NCI-H2227 (cell line): ENCODE measurements at regions not wholly inside any gene's neighbourhood (a gene's known extent, or its start where the extent isn't known, plus 50 kb on each side); places are given as distances from the start of the nearest gene placed in this dataset.
"Not testable (repeated sequence)": the region's sequence is repeated elsewhere in the genome, so short reads cannot be mapped to it uniquely, and the experiment has no call there.

ENCODE experiments used
- DNase-seq: peaks from one replicate; lab custom pipeline; 2025; ENCODE audit not compliant: unreplicated experiment; lab: John Stamatoyannopoulos, UW

DNA sequence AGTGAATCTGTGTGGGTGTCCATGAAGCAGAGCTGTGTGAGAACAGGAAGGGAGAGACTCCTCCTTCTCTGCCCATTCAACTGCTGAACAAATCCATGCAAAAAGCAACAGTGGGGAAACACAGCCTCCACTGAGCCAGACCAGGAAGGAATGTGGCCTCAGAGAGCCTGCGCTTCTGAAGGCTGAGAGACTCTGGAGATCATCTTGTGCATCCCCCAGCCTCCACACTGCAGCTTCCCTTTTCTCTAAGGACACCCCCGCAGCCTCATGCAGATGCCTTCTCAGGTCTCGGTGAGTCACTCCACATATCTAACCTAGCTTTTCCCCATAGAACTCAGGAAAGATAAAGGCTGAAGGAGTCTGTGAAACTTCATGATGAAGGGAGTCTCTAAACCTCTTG, 402.9 kb downstream of the TNS1 start:
- no peak for DNase-seq

DNA sequence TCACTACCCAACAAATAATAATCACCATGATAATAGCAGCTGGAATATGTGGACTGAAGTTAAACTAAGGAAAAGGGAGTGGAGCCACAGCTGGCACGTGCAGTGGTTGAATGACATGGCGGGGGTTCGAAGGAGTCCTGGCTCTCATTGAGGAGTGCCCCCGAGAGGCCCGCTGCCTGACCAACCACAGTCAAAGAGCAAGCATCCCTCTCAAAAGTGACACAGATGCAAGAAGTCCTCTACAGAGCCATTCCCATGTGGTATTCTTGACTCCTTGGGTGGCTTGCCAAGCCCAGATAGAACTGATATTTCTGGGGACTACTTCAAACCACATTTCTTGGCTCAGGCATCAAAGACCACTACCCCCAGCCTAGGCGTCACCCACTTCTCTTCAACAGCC, 405.1 kb downstream of the TNS1 start:
- no peak for DNase-seq

DNA sequence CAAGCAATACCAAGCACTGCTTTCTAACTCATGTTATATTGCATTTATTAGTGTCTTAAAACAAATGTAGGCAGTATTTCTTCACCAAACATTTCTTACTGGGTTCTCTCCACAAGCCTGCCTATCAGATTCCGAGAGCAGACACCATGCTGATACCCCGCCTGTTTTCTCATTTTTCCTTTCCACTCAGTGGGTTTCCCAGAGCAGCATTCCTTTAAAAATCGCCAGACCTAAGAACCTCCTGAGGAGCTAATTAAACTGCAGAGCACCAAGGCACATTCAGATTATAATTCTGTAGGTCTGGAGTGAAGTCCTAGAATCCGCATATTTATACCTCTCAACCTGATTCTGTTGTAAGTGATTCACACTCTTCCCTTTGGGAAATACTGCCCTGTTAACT, 405.6 kb downstream of the TNS1 start:
- no peak for DNase-seq

DNA sequence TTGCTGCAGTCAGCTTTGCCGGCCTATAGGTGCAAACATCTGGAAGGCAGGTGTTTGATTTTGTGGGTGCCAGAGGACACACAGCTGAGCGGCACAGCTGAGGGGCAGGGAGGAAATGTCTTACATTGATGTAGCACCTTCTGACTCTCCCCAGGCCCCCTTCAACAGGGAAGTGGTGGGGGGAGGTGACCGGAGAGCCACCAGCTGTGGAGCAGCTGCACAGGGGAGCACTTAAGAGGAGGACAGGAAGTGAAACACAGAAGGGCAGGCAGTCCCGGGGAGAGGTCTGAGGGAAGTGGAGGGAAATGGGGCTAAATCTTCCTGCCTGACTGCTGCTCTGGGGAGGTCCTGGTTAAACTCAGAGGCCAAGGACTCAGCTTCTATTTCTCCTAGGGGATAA, 409.1 kb downstream of the TNS1 start:
- no peak for DNase-seq

DNA sequence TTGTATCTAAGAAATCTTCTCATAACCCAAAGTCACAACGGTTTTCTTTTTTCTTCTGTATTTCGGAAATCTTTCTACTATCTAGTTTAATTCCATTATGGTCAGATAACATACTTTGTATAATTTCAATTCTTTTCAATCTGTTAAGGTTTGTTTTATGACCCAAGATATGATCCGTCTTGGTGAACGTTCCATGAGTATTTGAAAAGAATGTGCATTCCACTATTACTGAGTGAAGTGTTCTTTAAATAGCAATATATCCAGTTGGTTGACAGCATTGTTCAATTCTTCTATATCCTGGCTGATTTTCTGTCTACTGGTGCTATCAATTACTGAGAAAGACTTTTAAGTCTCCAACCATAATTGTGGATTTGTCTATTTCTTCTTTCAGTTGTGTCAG, 414.5 kb downstream of the TNS1 start:
- DNase-seq, result no peak

DNA sequence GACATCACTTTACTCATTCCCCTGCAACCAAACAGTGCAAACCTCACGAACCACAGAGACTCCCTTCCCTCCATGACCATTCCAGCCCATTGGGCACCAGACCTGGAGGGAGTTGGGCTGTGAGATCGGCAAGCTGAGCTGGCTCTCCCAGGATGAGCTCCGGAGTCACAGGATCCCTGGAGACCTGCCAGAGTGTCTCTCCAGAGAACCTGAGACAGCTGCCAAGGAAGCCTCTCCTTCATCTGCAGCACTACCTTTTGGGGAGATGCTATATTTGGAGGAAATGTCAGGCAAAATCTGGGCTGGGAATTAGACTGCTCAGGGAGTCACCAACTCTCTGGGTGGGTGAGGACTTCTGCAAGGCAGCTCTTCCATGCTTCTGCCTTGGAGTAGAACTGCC, 417.4 kb downstream of the TNS1 start:
- no peak for DNase-seq

DNA sequence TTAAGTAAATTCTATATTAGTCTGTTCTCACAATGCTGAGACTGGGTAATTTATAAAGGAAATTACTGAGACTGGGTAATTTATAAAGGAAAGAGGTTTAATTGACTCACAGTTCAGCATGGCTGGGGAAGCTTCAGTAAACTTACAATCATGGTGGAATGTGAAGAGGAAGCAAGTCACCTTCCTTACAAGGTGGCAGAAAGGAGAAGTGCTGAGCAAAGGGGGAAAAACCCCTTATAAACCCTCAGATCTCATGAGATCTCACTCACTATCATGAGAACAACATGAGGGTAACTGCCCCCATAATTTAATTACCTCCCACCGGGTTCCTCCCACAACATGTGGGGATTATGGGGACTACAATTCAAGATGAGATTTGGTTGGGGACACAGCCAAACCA, 422.4 kb downstream of the TNS1 start:
- DNase-seq, result not testable (repeated sequence)

DNA sequence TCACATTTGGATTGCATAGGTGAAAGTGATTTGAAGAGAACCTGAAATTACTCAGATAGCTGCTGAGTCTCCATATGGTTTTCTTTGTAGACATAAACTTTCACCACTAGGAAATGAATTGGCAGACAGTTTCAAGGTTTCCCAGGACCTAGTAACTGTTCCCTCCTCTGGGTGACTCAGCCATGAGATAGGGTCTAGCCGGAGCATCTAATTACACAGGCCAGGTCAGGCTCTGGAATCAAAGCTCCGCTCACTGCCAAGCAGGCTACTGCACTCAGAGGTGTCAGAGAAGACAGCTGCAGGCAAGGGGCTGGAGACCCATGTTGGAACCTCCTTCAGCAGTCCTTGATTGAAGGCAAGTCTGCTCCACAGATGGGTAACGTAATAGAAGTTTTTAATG, 429.2 kb downstream of the TNS1 start:
- no peak for DNase-seq

DNA sequence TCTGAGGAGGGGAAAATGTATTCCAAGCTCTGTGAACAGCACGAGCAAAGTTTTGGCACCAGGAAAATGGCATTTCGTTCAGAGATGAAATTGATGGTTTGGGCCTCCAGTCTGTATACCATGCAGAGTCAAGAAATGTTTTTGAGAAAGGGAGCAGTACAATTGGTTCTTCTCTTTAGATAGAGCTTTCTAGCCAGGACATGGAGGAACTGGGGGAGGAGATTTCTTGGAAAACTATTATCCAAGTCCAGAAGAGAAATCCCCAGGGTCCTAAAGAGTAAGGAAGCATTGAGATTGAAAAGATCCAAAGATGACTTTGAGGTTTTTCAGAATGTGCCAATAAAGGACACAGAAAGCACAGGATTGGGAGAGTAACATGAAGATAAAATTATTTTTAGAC, 432.4 kb downstream of the TNS1 start:
- DNase-seq, result no peak

DNA sequence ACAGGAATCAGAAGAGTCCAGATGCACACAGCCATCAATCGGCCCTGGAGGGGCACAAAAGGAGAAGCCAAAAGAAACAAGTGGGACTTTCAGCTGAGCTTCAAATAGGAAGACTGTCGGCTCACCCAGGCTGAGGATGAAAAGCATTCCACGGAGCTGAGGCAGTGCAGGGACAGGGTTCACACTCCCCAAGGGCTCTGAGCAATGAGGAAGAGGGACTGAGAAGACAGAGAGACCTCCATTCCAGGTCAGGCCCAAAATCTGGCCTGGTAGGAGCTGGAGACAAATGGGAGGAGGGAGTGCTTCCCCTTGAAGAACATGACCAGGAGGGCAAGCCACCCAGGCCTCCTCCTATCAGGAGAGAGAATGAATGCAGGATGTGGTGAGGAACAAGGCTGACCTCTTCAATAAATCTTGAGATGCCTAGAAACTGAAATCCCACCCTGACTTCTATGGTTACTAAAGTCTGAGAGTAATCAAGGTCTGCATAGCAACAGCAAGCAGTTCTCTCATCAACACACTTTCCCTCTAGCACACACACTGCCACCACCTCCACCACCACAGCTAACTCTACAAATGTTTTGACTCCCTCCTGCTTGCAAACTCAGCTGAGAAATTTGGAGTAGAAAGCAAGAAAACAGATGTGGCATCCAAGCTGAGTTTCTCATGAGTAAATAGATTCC, 434.4 kb downstream of the TNS1 start:
- DNase-seq, result no peak

DNA sequence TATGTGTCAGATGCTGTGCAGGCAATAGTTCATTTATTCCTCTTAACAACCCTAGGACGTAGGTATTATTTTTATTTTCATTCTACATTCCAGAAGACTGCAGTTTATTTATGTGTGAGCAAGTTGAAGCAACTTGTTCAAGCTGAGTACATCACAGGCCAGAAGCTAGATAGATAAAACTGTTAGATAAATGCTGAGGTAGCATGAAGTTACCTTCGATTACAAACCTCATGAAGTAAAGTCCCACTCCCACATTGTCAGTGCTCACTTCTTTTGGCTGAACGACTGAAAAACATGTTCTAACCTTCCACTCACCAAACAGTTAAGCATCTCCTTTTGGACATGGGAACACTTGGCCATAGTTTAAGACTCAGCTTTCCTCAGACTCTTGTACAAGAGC, 439.2 kb downstream of the TNS1 start:
- DNase-seq, result no peak

DNA sequence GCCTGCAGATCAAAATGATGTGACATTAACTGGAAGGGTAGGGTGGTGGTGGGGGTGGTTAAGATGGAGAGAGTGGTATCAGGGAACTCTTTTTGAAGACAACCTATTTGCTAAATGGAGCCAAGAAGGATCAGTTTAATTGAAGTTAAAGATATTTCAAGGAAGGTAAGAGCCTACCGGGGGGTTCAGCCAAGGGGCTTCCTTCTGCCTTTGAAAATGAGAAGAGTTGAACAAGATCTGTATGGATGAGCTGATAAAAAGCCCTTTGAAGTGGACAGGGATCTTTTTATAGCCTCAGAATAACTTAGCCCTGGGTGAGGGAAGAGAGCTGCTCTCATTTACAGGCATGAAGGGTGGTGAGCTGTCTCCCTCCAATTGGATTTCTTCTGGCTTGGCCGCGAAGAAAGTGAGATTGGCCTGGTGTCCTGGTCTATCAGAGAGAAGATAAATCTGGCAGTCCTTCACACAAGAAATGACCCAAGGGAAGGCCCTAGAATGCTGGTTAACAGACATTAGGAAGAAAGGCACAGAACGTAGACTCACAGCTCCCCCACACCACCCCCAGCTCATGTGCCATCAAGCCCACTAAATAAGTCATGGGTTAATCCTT, 439.8 kb downstream of the TNS1 start:
- DNase-seq, result no peak

DNA sequence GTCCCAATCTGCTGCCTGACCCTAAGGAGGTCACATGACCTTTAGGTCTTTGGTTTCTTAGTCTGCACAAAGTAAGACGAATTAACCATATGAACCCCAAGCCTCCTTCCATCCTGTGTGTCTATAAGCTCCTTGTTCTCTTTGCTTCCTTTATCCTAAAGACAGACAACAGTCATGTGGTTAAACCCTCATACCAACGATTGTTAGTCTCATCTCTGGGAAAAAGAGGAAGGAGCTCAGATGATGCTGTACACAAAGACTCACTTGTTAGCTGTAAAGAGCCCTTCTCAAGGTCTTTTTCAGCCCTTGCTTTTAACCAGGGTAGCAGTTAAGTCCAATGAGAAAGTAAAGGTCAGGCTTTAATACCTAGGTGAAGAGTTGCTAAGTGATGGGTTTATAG, 443.7 kb downstream of the TNS1 start:
- no peak for DNase-seq

DNA sequence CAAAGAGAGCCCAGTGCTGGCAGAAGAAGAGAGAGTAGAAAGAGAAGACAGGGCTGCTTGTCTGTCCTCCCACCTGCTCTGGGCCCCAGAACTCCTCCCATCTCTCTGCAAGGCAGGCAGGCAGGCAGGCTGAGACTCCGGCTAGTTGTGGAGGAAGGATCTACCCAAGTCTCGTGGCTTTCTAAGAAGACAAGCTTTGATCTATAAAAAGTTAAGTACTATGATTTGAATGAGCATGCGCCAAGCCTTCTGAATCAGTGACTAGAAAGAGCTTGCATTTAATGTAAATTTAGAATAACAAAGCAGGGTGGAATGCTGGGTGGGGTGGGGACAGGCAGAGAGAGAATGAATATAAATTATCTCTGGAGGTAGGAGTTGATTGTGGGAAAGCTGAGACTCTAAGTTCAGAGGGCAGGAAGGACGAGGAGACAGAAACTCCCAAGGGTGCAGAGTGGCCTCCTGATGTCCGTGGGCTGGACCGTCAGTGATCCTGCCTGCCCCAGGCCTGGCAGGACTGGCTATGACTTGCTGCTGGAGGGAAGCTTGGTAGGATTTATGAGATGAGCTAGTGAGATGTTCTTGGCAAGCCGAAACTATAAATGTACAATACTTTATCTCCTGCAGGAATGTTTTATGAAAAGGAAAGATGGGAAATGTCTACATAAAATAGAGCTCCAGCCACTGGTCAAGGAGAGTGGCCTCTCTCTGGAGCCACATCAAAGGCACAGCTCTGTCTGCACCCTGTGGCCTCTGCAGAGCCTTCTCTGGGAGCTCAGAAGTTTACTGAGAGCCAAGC, 447.5 kb downstream of the TNS1 start:
- no peak for DNase-seq

DNA sequence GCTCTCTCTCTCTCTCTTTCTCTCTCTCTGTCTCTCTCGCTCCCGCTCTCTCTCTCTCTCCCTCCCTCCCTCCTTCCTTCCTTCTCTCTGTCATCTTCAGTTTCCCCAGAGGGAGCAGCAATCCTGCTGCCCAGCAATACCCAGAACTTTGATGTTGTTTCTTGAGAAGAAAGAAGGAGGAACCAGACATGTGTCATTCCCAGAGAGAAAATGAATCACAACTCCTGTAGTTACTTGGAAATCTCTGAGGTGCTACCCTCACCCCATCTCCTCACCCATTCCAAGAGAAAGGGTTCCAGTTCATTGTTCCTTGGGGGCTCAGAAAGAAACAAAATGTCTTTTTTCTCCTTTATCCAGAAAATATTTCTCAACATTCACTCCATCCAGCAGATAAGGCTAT, 449.1 kb downstream of the TNS1 start:
- DNase-seq, result no peak

DNA sequence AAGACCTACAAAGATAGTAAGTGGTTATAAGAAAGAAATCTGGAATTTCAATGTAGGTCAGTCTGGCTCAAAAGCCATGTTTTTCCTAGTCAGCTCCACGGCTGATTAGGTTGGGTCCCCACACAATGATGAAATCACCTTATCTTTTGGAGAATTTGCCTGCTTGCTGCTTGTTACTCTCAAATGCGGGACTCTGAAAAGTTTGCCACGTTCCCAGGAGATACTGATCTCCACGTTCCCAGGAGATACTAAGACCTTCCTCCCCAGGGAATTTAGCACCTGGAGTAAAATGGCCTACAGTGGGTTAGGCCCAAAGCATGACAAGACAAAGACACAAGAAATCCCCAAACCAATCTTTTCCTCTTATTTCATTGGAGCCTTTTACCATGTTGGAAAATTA, 449.6 kb downstream of the TNS1 start:
- DNase-seq, result no peak

DNA sequence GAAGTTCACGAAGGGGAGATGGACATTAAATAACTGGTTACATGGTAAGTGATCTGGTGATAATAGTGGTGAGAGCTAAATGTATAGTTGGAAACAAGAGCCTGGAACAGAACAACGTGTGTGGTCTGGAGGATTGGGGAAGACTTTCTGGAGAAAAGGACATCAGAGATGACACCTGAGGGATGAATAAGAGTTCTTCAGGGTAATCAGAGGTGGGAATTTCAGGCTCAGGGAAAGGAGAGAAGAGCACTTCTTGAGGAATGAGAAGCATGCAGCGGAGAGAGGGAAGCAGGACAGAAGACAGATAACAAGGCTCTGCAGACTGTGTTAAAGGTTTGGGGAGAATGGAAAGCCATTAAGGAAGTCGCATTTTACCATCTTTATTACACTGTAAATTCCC, 450.7 kb downstream of the TNS1 start:
- no peak for DNase-seq

DNA sequence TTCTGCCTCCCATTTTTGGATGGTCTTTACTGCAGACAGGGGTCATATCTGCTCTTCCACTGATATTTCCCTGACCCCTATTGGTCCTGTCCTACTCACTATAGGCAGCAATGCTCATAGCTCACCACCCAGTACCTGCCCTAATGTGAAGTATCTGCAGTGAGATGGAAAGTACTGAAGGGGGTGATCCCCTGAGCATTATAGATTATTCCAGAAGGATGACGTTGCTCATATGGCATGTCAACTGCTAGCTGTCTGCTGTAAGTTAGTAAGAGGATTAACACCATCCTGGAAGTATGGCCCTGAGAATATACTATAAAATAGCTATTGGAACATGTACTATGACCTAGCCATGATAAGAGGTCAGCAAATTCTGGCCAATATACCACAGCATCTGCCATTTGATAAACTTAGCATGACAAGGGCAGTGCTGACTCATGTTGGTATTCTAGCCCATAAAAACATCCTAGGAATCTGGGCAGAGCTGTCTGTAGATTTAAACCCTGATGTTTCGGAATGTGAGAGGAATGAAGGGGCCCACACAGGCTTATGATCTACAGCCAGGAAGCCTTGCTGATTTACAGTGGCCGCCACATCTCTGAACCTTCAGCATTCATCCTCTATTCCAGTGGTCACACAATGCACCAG, 451.4 kb downstream of the TNS1 start:
- no peak for DNase-seq

DNA sequence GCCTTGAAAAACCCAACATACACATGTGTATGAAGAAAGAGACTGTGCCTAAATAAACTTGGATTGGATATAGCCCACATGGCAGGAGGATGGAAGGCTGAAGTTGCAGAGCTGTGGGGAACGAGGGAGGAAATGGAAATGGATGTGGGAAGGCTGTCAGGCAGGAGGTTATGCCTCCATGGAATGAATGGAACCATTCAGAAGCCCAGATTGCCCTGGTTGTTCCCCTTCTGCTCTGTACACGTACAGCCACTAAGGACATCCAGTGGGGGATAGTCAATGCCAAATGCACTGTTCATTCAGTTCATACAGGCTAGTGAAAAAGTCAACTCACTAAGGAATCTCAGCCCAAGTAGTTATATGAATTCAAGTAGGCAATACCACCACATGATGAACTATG, 463.7 kb downstream of the TNS1 start:
- DNase-seq, result no peak

DNA sequence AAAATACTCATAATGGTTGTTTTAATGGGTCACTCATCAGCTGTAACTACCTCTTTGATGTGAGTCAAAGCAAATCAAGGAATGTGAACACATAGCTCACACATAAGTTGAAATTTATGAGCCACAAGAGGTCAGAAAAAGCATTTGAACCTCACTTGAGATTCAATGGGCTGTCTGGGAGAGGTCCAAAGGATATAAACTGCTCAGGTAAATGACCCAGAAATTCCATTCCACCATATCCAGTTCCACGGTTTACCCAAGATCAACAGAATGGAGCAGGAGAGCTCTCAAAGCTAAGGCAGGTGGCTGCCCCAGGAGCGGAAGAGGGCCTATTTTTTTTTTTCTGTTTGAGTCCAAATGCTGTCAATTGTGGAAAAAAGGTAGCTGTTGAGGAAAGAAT, 464.1 kb downstream of the TNS1 start:
- DNase-seq, result no peak

DNA sequence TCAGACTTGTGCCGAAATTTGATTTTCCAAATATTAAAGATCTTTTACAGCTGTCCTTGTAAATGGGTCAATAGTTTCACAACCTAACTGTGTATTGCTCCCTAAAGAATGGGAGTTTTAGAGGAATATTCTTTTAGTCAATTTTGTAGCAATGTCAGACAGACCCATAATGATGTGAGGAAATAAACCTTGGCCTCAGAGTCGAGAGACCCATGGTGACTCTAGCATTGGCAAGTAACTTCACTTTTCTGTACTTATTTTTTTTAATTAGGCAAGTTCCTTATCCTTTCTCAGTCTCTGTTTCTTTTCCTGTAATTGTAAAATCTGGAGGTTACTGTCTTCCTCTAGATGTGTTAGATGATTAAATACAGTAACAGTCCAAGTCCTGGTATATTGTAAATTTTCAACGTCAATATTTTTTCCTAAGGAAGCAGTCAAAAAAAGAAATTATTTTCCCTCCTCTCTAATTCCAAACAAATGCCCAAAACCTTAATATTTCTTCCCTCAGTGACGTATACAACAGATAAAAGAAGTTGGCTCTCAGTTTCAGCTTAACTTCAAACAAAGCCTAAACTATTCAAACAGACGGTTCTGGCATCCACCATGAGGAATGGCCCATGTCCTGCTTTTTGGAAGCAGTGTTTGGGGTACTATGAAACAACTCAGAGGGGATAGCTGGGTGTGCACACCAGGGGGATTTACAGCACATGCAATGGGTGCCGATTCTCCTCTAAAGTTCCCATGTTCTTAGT, 466.7 kb downstream of the TNS1 start:
- no peak for DNase-seq
